ENCODE measurements at regions not wholly inside any gene's neighbourhood (a gene's known extent, or its start where the extent isn't known, plus 50 kb on each side); places are given as distances from the start of the nearest gene placed in this dataset.
"Not testable (repeated sequence)": the region's sequence is repeated elsewhere in the genome, so short reads cannot be mapped to it uniquely, and the experiment has no call there.

DNA sequence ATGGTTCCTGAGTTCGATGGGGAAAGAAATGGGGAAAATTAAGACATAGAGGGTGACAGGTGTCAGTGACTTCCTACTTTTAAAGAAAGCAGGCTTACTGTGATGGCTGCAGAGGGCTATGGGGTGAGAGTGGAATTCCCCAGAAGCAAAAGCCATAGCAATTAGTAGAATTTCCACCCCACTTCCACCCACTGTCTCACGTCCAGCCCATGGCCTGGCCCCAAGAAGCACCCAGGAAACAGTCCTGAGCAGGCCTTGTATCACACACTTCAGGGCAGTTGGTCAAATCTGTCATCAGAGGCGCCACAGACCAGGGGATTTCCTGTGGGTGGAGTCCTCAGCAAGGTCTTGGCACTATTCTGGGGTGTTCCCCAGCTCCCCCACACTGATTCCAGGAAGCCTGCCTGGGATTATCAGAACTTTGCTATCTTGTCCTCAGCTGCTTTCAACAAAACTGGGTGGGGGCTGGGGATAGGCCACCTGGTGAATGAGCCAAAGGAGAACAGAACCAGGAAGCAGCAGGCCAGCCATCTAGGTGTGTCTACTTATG is 120.1 kb upstream of the CCND2 start:
- no peak for DNase-seq

DNA sequence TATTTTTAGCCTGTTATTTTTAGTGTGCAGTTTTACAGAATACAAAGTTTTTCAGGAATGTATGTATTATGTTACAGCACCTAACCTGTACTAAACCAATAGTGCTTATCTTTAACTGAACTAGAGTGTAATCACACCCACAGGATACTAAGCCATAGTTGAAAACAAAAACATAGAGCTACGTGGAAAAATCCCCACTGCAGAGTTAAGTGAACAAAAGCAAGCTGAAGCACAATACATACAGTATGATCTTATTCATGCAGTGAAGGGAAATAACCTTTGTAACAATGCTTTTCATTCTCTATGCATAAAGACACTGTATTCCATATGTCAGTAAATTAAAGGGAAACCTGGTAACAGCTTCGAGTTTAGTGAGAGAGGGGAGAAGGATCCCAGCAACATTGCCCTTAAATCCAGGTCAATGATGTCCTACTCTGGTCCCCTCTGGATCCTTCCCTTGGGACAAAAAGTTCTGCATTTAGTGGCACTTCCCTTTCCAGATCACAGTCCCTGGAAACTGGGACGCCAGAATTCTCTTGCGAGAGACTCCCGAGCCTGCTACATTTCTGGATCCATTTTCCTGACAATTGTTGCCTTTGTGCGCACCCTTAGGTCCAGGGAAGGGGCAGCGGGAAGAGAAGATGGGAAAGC is 121.3 kb upstream of the CCND2 start:
- no peak for DNase-seq

GRCh38 chr12:4151362-4152121 is 122.0 kb upstream of the CCND2 start:
- DNase-seq = no peak

DNA sequence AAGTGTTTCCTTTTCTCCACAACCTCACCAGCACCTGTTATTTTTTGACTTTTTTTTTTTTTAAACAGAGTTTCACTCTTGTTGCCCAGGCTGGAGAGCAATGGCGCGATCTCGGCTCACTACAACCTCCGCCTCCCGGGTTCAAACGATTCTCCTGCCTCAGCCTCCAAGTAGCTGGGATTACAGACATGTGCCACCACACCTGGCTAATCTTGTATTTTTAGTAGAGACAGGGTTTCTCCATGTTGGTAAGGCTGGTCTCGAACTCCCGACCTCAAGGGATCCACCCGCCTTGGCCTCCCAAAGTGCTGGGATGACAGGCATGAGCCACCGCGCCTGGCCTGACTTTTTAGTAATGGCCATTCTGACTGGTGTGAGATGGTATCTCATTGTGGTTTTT is 123.2 kb upstream of the CCND2 start:
- not testable (repeated sequence) for DNase-seq

DNA sequence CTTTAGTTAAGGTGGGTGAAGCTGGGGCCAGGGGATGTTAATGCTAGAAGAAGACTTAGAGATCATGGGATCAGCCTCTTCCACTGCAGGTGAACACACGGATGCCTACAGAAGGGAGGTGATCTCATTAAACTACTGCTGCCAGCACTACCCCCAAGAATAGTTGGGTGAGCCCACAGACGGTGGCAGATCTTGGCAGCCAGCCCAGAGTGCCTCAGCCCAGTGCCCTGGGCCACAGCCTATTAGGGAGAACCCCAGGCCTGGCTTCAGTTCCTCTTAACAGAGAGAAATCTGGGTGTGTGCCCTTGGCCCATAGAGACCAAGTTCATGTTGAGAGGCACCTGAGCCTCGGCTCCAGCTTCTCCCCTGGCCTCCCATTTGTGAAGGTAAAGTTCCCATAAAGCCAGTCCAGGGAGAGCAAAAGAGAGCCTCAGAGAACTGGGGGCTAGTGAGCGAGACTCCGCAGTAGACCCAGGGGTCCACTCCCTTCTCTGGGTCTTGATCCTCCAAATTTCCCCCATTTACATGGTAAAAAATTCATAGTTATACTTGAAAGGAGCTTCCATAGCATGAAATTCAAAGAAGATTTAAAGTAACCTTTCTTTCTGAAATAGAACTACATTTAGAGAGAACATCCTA is 125.0 kb upstream of the CCND2 start:
- DNase-seq = no peak

DNA sequence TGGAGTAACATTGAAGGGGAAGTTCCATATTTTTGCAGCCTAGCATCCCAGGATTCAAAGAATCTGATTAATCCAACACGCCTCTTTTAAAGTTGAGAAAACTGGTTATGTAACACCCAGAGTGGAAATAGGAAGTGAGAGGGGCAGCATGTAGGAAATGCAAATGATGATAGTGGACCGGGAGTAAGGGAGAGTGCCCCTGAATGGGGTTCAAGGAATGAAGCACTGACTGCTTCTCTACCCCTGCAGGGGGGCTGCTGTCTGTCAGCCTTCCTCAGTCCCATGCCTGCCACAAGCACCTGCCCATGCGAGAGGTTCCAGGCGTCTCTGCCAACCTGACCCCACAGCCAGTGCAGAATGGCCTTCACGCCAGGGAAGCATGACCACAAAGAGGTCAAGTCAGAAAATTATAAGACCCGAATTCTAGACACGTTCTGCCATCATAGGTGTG is 126.5 kb upstream of the CCND2 start:
- no peak for DNase-seq

DNA sequence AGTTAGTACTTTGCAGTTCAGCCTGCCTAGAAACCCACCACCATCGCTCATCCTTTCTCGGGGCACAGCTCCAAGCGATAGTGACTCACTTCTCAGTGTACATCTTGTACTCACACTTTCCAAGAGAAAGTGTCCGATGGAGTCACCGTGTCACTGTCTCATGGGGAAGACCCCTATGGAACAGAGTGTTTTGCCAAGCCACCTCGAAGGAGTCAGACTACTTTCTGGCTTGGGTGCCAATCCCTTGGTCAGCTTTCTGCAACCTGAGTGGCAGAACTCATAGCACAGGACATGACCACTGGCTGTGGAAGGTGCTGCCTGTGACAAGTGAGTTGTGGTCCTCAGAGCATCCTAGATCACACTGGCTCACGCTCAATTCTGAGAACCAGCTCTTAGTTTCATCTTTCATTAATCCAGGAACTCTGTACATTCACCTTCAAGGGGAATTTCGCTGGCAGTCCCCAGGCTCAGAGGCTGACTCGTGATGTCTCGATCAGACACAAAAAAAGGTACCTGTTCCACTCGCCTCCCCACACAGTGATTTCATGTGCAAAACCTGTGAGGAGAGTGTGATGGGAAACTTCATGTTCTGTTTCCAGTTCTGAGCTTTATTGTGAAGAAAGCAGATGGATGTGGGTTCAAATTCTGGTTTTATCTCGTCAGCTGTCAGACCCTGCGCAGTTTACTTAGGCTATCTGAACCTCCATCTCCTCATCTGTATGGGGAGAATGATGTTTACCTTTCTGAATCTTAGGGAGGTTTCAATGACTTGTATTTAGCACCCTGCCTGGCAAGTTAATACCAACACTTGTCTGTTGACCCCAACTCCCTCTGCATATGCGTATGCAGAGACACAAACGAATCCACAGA is 127.3 kb upstream of the CCND2 start:
- DNase-seq = no peak

DNA sequence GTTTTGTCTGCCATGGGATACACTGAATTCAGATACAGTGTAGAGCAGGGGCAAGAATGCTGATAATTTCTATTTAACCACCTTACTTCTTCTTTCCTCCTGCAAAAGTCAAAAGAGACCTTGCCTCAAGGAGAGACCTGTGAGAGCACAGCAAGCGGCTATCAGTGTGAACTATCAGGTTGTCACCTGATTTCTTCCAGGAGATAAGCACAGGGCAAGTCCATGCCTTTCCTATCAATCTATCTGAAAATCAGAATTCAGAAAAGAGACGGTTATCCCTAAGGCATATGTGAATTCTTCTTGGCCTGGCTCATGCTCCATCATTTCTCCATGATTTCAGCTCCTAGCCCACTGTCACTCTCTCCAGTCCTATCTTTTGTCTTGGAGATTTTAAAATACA is 128.9 kb upstream of the CCND2 start:
- no peak for DNase-seq

DNA sequence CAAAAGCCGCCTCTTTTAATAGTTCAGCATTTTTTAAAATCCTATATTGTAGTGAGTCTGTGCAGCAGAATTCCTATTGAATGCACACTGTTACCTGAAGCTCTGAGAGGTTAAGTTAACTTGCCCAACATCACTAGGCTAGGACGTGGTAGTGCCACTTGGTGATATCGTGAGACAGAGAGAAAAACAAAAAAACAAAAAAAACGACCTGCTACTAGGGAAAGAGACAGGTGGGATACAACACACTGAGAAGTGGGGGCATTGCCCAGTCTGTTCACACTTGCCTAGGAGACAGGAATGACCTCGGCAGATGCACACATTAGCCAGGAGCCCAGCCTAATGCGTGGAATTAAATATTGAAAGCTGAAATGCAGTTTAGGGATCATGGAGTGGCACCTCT is 129.7 kb upstream of the CCND2 start:
- DNase-seq = no peak

GRCh38 chr12:4141348-4142270 is 132.0 kb upstream of the CCND2 start:
- DNase-seq = no peak

DNA sequence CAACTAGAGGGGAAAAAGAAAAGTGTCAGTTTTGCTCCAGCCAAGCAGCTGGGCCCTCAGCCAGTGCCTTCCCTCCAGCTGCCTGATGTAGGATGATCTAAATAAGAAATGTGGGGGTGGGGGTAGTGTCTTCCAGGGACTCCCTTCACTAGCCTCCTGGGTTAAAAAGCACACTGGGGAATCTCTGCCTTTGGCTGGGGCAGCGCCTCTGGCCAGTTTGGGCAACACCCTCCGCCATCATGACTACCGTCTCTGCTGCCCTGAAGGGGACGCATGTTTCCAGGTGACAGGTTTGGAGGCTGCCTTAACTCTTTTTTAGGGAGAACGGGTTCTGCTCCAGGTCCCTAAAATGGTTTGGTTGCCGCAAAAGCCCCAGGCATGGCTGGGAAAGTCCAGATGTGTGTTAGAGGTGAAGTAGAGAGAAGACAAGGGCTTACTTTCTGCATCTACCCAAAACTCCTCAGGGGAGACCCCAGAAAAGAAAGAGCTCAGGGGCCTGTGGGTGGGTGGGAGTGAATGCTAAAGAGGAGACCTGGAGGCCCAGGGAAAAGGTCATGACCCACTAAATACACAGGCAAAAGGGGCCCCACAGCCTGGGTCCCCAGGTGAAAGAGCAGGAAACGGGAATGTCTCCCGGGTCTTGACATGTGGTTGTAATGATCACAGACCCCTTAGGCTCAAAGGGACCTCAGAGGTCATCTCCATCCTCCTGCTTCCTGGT is 132.8 kb upstream of the CCND2 start:
- DNase-seq = no peak

- DNase-seq = no peak
Observed at GRCh38 chr12:4139191-4139590, 134.4 kb upstream of the CCND2 start.

- DNase-seq = not testable (repeated sequence)
Observed at GRCh38 chr12:4138532-4138931, 135.0 kb upstream of the CCND2 start.

DNA sequence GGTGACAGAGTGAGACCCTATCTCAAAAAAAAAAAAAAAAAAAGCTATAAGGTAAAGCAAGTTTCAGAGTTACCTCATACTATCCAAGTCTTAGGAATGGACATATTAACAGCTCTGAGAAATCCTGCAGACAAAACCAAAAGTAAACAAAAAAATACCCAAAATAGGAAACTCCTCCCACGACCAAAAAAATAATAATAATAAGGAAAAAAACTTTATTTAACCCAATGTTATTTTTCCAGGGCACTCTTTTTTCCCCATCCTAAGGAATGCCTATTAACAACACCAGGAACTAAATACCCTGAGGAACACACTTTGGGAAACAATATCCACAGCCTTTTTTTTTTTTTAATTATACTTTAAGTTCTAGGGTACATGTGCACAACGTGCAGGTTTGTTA is 135.5 kb upstream of the CCND2 start:
- no peak for DNase-seq

- DNase-seq = no peak
Observed at GRCh38 chr12:4137441-4137840, 136.1 kb upstream of the CCND2 start.

DNA sequence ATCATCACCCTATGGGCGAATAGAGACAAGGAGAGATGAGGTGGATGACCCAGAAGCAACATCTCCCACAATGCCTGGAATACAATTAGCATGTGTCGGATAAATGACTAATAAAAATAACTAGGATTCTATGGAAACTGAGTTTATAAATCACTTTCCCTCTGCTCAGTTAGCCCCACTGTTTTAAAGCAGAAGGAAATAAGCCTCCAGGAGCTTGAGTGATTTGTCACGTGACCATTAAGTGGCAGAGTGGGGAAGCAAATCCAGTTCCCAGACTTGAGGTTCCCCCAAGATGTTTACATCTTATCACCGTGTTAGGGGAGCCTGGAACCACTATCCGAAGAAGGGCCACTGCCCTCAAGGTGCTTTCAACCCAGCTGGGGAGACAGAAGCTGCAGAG is 136.5 kb upstream of the CCND2 start:
- DNase-seq = no peak

- no peak for DNase-seq
Observed at GRCh38 chr12:4135919-4136605, 137.5 kb upstream of the CCND2 start.

DNA sequence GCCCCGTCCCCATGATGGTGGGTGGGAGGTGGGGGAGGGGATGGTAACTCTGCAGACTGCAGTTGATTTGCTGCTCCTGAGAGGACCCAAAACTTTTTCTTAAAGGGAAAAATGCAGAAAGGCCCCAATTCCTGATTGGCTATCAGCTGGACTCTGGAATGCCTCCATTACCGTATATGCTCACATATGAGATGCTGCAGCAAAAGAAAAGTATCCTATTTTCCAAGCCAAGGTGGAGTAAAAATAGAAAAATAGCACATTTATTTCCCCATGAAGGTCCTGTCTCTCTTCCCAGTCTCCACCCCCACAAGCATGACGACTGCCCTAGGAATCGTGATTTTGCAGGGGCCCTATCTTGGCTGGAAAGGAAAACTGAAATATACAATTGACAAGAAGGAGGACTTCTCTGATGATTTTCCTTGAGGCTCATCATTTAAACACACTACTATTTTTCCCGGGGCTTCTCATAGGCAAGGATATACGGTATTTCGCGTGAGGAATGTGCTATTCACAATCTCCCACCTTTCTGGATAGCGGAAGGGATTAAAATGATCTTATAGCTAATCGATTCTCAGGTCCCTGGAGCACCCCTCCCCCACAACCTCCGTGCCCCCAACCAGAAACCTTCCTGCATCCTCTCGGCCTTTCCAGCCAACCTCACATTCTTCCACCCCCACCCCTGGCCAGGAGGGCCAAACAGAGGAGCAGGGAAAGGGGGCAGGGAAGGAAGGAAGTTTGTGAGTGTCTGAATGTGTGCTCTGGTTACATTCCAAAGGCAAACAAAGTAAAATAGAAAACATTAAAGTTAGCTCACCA is 138.9 kb upstream of the CCND2 start:
- DNase-seq = no peak

DNA sequence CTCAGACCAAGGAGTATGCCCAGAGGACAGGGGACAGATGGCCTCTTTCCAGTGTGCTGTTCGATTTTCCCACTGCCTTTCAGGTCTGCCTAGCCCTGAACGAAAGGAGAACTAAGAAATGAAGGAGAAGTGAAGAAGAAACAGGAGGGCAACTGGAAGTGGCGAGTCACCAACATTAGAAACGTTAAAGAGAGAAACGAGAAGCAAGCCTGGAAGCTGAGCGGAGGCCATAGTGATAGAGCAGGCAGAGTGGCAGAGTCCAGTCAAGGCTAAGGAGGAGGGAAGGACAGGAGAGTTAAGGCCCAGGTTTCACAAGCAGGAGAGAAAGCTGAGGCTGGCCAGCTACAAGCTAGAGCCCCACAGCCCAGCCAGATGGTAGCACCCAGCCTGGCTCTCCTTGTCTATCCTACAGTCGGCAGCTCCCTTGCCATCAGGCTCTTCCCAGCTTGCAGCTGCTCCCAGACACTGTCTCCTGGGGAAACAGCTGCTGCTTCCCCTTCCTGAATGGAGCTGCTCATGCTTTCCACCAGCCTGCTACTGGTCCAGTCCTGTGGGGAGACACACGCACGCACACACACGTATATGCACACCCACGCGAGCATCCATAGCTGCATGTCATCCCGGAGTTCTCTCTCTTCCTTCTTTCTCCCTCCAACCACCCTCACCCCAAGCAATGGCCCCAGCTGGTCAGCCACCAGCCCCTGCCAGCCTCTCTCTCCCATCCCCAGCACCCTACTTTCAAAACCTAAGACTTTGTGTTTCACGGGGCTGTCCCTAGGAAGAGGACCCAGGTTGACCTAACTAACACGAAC is 139.7 kb upstream of the CCND2 start:
- DNase-seq = no peak
